8988T (cell line): ENCODE measurements at regions not wholly inside any gene's neighbourhood (a gene's known extent, or its start where the extent isn't known, plus 50 kb on each side); places are given as distances from the start of the nearest gene placed in this dataset.

Source experiments
- DNase-seq: peaks from one replicate; pipeline ENCODE4 v3.0.0; 2011

GRCh38 chr15:46577767-46578166, 942.9 kb downstream of the SQOR start:
- no peak for DNase-seq

GRCh38 chr15:46580487-46580886, 945.7 kb downstream of the SQOR start:
- DNase-seq: no peak

GRCh38 chr15:46580924-46581323, 946.1 kb downstream of the SQOR start:
- DNase-seq: no peak

GRCh38 chr15:46589088-46589487, 954.3 kb downstream of the SQOR start:
- DNase-seq: no peak

GRCh38 chr15:46591462-46591861, 956.6 kb downstream of the SQOR start:
- DNase-seq: no peak

- DNase-seq: no peak
Observed at GRCh38 chr15:46595016-46595415, 960.2 kb downstream of the SQOR start.

GRCh38 chr15:46607077-46607476, 972.2 kb downstream of the SQOR start:
- no peak for DNase-seq

GRCh38 chr15:46616033-46616432, 981.2 kb downstream of the SQOR start:
- no peak for DNase-seq

GRCh38 chr15:46617507-46617906, 982.7 kb downstream of the SQOR start:
- DNase-seq: no peak

- no peak for DNase-seq
Observed at GRCh38 chr15:46618984-46619383, 984.2 kb downstream of the SQOR start.

GRCh38 chr15:46620392-46621013, 985.7 kb downstream of the SQOR start:
- DNase-seq: no peak

GRCh38 chr15:46622851-46623250, 988.0 kb downstream of the SQOR start:
- DNase-seq: no peak

GRCh38 chr15:46636206-46636605, 1001.4 kb downstream of the SQOR start:
- DNase-seq: no peak

- no peak for DNase-seq
Observed at GRCh38 chr15:46644501-46645481, 1010.0 kb downstream of the SQOR start.

- no peak for DNase-seq
Observed at GRCh38 chr15:46646490-46646889, 1011.7 kb downstream of the SQOR start.

GRCh38 chr15:46647046-46647445, 1012.2 kb downstream of the SQOR start:
- no peak for DNase-seq

GRCh38 chr15:46652266-46652665, 1017.4 kb downstream of the SQOR start:
- DNase-seq: no peak

- DNase-seq: no peak
Observed at GRCh38 chr15:46654993-46655392, 1020.2 kb downstream of the SQOR start.

- DNase-seq: no peak
Observed at GRCh38 chr15:46660096-46660842, 1025.4 kb downstream of the SQOR start.

GRCh38 chr15:46670258-46670657, 1035.4 kb downstream of the SQOR start:
- no peak for DNase-seq

- no peak for DNase-seq
Observed at GRCh38 chr15:46671336-46671735, 1036.5 kb downstream of the SQOR start.

GRCh38 chr15:46672041-46672440, 1037.2 kb downstream of the SQOR start:
- DNase-seq: no peak
